Spleen (tissue), 11 donors: ENCODE measurements at regions not wholly inside any gene's neighbourhood (a gene's known extent, or its start where the extent isn't known, plus 50 kb on each side); places are given as distances from the start of the nearest gene placed in this dataset.
A peak's percentile ranks its signal among the peaks of the same experiment; 100 is the strongest.

Source experiments
- DNase-seq: peaks from one replicate; pipeline ENCODE4 v3.0.0-alpha.2; 2020
- H3K27ac ChIP-seq, 8 donors: fragments of 200-600 bp; sonication (generic) in 7 of 8; 1 replicate in 4 of 8; 2 replicates in 4 of 8; pipeline versions ENCODE4 v1.5.0 to v1.8.0; 2016 to 2021; ENCODE audit warnings: inconsistent platforms in 4 of 8, mild to moderate bottlenecking in 4 of 8, moderate library complexity in 1 of 8
- H3K27me3 ChIP-seq, 7 donors: fragments of 200-600 bp; sonication (generic) in 6 of 7; replicated peaks in 1 of 7; 1 replicate in 4 of 7; 2 replicates in 3 of 7; pipeline versions ENCODE4 v1.5.0 to v1.8.0; 2016 to 2021; ENCODE audit warnings: inconsistent platforms in 3 of 7, mild to moderate bottlenecking in 1 of 7
- H3K36me3 ChIP-seq, 6 donors: fragments of 200-600 bp; sonication (generic) in 5 of 6; 1 replicate in 4 of 6; 2 replicates in 2 of 6; pipeline versions ENCODE4 v1.5.0 to v1.8.0; 2016 to 2021; ENCODE audit warnings: inconsistent platforms in 2 of 6
- H3K4me1 ChIP-seq, 6 donors: fragments of 200-600 bp; sonication (generic) in 5 of 6; 1 replicate in 3 of 6; 2 replicates in 3 of 6; pipeline versions ENCODE4 v1.5.0 to v1.8.0; 2016 to 2021; ENCODE audit warnings: inconsistent platforms in 3 of 6
- H3K4me3 ChIP-seq, 8 donors: fragments of 200-600 bp; sonication (generic) in 7 of 8; 1 replicate in 4 of 8; 2 replicates in 4 of 8; pipeline versions ENCODE4 v1.5.0 to v1.8.0; 2016 to 2021; ENCODE audit warnings: inconsistent platforms in 4 of 8, mild to moderate bottlenecking in 4 of 8, moderate library complexity in 2 of 8
- H3K9me3 ChIP-seq, 8 donors: fragments of 200-600 bp; sonication (generic) in 7 of 8; 1 replicate in 4 of 8; 2 replicates in 4 of 8; pipeline versions ENCODE4 v1.5.0 to v1.8.0; 2016 to 2021; ENCODE audit warnings: inconsistent platforms in 4 of 8
- CTCF ChIP-seq, 11 experiments: fragments of 200-600 bp in 7 of 11; fragments of 450-650 bp in 4 of 11; sonication (generic) in 4 of 11; IDR thresholded peaks in 8 of 11; conservative IDR thresholded peaks in 3 of 11; 1 replicate in 7 of 11; 2 replicates in 4 of 11; pipeline versions ENCODE4 v1.4.0 to v1.8.0; 2016 to 2021; ENCODE audit warnings: antibody characterized with exemption in 11 of 11, inconsistent platforms in 4 of 11, mild to moderate bottlenecking in 1 of 11
- POLR2A ChIP-seq, 3 donors: fragments of 450-650 bp; IDR thresholded peaks; one replicate each; pipeline ENCODE4 v1.5.1; 2017; ENCODE audit warnings: antibody characterized with exemption in 3 of 3, mild to moderate bottlenecking in 1 of 3
- POLR2AphosphoS5 ChIP-seq, 3 donors: sonication (generic); formaldehyde crosslinking; IDR thresholded peaks; one replicate each; pipeline ENCODE4 v1.5.1; 2017; ENCODE audit warnings: antibody characterized with exemption in 3 of 3
- WGBS, 5 donors: extraction: QIAGEN DNeasy Blood & Tissue Kit in 3 of 5; methylation state at CpG; one replicate each; pipeline versions ENCODE4 v1.1.5 to v1.1.7; 2013 to 2018; 5-methylcytosine and 5-hydroxymethylcytosine counted together
- intact Hi-C: fragments of 100-400 bp; cut with DNase I; formaldehyde crosslinking; loops from one replicate; pipeline ENCODE4 v1.15.0; 2023; ENCODE audit warnings: low total_unique reads
- donor health status: healthy with polysubstance abuse.
- donor health status: DM: no; HTN: no; CAD: no; lungs with moderate emphysema.
- donor health status: DM: no; HTN: no; CAD: no.
- donor health status: Bipolar disorder and iron deficiency.
- donor health status: healthy.
- donor health status: DM: no; HTN: no; CAD: no.
- donor health status: DM: yes; HTN: yes; CAD: no.

GRCh38 chr12:88973998-88974397, 378.3 kb downstream of the DUSP6 start:
- 92 to 100% (median 96%) methylated on average over 1 of the region's 1 CpG for WGBS, 5 donors
- no peaks in the 10 kb centered on the region for H3K36me3 ChIP-seq
- intact Hi-C loops, result no loop called here
- H3K9me3 ChIP-seq, result no peaks in the 10 kb centered on the region
- DNase-seq, result no peak
- peaks cover 0 to 5% (median 0%) of the 10 kb centered on the region in 6 donors for H3K4me1 ChIP-seq
- H3K4me3 ChIP-seq, result no peak overlapping the region
- H3K27ac ChIP-seq, result no peak overlapping the region
- no peaks in the 10 kb centered on the region for H3K27me3 ChIP-seq
- TF ChIP-seq POLR2A (IDR thresholded peaks at IDR 0.05), result no peak
- no peak for TF ChIP-seq POLR2AphosphoS5 (IDR thresholded peaks at IDR 0.05)
- TF ChIP-seq CTCF (IDR thresholded peaks at IDR 0.05 in 8 of 11, conservative IDR thresholded peaks at IDR 0.05 in 3 of 11), result no peak

GRCh38 chr12:88970740-88971139, 381.6 kb downstream of the DUSP6 start:
- no peak for DNase-seq
- intact Hi-C loops, result no loop called here
- no peaks in the 10 kb centered on the region for H3K27me3 ChIP-seq
- H3K9me3 ChIP-seq, result no peaks in the 10 kb centered on the region
- 0 to 78% (median 75%) methylated on average over 1 of the region's 1 CpG for WGBS, 5 donors
- TF ChIP-seq CTCF (IDR thresholded peaks at IDR 0.05 in 8 of 11, conservative IDR thresholded peaks at IDR 0.05 in 3 of 11), result no peak
- TF ChIP-seq POLR2A (IDR thresholded peaks at IDR 0.05), result no peak
- no peak for TF ChIP-seq POLR2AphosphoS5 (IDR thresholded peaks at IDR 0.05)
- peak overlapping the region in 3 of 8 donors; percentile 11 to 44 (median 17) for H3K27ac ChIP-seq
- H3K4me3 ChIP-seq, result no peak overlapping the region
- H3K4me1 ChIP-seq, result peaks cover 0 to 5% (median 0%) of the 10 kb centered on the region in 6 donors
- H3K36me3 ChIP-seq, result no peaks in the 10 kb centered on the region

GRCh38 chr12:88969127-88969526, 383.2 kb downstream of the DUSP6 start:
- DNase-seq, result no peak
- intact Hi-C loops, result no loop called here
- TF ChIP-seq POLR2A (IDR thresholded peaks at IDR 0.05), result no peak
- no peak for TF ChIP-seq CTCF (IDR thresholded peaks at IDR 0.05 in 8 of 11, conservative IDR thresholded peaks at IDR 0.05 in 3 of 11)
- TF ChIP-seq POLR2AphosphoS5 (IDR thresholded peaks at IDR 0.05), result no peak
- no peaks in the 10 kb centered on the region for H3K36me3 ChIP-seq
- H3K27me3 ChIP-seq, result no peaks in the 10 kb centered on the region
- no peak overlapping the region for H3K4me3 ChIP-seq
- H3K4me1 ChIP-seq, result peaks cover 0 to 5% (median 0%) of the 10 kb centered on the region in 6 donors
- H3K9me3 ChIP-seq, result no peaks in the 10 kb centered on the region
- H3K27ac ChIP-seq, result no peak overlapping the region
- 83 to 94% (median 91%) methylated on average over 5 of the region's 5 CpGs for WGBS, 5 donors

GRCh38 chr12:88960213-88960878, 380.1 kb upstream of the KITLG start:
- no peak for TF ChIP-seq POLR2AphosphoS5 (IDR thresholded peaks at IDR 0.05)
- no peak for TF ChIP-seq POLR2A (IDR thresholded peaks at IDR 0.05)
- no peak for TF ChIP-seq CTCF (IDR thresholded peaks at IDR 0.05 in 8 of 11, conservative IDR thresholded peaks at IDR 0.05 in 3 of 11)
- DNase-seq, result no peak
- Histone ChIP-seq H3K27me3 (no peaks in the 10 kb centered on the region), H3K4me3 (no peak overlapping the region), H3K9me3 (no peaks in the 10 kb centered on the region), H3K27ac (peak overlapping the region in 6 of 8 donors; percentile 18 to 65 (median 46)), H3K4me1 (no peaks in the 10 kb centered on the region), H3K36me3 (no peaks in the 10 kb centered on the region)
- WGBS, 5 donors, result 43 to 67% (median 64%) methylated on average over 2 of the region's 2 CpGs
- intact Hi-C loops, result no loop called here
